ENCODE measurements at regions not wholly inside any gene's neighbourhood (a gene's known extent, or its start where the extent isn't known, plus 50 kb on each side); places are given as distances from the start of the nearest gene placed in this dataset.

DNA sequence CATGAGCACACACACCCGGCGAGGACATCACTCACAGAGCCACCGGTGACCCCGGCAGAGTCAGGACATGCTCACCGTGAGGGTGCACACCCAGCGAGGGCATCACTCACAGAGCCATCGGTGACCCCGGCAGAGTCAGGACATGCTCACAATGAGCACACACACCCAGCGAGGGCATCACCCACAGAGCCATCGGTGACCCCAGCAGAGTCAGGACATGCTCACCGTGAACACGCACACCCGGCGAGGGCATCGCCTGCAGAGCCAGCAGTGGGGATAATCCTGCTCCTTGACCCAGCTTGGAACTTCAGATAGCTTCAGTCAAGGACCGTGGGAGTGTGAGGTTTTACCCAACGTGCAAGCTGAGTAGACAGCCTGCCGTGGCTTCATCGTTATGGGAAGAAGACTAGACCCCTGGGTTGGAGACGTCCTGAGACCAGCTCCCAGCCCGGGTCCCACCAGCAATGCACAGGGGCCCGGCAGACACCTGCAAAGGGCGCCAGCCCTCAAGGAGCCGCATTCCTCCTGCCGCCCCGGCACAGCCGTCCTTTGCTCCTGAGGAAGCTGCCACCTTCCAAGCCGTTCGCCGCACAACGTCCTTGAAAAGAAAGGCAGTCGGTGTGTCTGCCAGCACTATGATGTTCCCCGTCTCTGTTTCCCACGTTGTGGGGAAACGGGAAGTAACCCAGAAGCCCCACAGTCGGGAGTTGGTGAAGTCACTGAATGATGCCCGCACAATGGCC, 192.3 kb downstream of the DLL1 start:
- intact Hi-C loops (cut with micrococcal nuclease): no loop called here
- WGBS (ENCODE audit: insufficient coverage): 92% methylated on average over 37 of the region's 37 CpGs

DNA sequence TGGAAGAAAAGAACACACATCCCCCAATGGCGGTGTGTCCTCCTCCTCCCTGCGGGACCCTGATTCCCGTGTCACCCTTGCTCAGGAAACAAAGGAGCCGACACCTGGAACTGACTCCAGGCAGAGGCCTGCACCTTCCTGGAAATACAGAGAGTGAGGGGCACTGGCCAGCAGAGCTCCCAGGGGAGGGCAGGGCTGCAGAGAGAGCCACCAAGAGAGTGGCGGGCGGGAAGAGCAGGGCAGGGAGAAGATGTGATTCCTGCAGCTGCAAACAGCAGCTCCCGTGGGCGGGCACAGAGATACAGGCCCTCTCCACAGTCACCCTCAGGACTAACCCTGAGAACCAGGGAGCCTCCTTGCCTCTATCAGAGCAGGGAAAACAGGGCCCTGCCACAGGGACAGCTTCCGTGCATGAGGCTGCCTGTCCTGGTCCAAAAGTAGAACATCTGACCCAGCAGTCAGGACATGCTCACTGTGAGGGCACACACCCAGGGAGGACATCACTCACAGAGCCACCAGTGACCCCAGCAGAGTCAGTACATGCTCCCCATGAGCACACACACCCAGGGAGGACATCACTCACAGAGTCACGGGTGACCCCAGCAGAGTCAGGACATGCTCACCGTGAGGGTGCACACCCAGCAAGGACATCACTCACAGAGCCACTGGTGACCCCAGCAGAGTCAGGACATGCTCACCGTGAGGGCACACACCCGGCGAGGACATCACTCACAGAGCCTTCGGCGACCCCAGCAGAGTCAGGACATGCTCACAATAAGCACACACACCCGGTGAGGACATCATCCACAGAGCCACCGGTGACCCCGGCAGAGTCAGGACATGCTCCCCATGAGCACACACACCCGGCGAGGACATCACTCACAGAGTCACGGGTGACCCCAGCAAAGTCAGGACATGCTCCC, 193.1 kb downstream of the DLL1 start:
- H3K9me3 ChIP-seq (replicated peaks in 1 of 2; ENCODE audit: control insufficient read depth in 1 of 2, insufficient read depth in 1 of 2, low read length in 2 of 2): peaks cover 0 to 12% of the 10 kb centered on the region in 2 donors
- H3K4me1 ChIP-seq (ENCODE audit: control insufficient read depth in 1 of 2, insufficient read depth in 2 of 2, low read length in 2 of 2): no peaks in the 10 kb centered on the region
- H3K79me2 ChIP-seq (ENCODE audit: insufficient read depth, low read length): no peaks in the 10 kb centered on the region
- no peaks in the 10 kb centered on the region for H3K27me3 ChIP-seq (ENCODE audit: control insufficient read depth in 2 of 2, insufficient read depth in 2 of 2, low read length in 2 of 2)
- no peak overlapping the region for H3K27ac ChIP-seq (ENCODE audit: low read depth in 1 of 2, low read length in 2 of 2)
- H2AFZ ChIP-seq (ENCODE audit: insufficient read depth, low read depth, low read length, poor library complexity, severe bottlenecking): no peak overlapping the region
- H3K4me3 ChIP-seq (replicated peaks in 1 of 3; ENCODE audit: low read depth in 2 of 3, low read length in 3 of 3): no peak overlapping the region
- Mint-ChIP-seq H3K9me3 (peaks cover 6 to 16% (median 8%) of the 10 kb centered on the region in 7 donors), H3K4me1 (no peaks in the 10 kb centered on the region), H3K27ac (peak overlapping the region in 1 of 7 donors; percentile 10), H3K36me3 (no peaks in the 10 kb centered on the region), H3K27me3 (ENCODE audit: low read depth in 3 of 3) (peaks cover 11 to 32% (median 16%) of the 10 kb centered on the region in 3 donors), H3K4me3 (no peak overlapping the region)
- TF ChIP-seq, protein P1, sequence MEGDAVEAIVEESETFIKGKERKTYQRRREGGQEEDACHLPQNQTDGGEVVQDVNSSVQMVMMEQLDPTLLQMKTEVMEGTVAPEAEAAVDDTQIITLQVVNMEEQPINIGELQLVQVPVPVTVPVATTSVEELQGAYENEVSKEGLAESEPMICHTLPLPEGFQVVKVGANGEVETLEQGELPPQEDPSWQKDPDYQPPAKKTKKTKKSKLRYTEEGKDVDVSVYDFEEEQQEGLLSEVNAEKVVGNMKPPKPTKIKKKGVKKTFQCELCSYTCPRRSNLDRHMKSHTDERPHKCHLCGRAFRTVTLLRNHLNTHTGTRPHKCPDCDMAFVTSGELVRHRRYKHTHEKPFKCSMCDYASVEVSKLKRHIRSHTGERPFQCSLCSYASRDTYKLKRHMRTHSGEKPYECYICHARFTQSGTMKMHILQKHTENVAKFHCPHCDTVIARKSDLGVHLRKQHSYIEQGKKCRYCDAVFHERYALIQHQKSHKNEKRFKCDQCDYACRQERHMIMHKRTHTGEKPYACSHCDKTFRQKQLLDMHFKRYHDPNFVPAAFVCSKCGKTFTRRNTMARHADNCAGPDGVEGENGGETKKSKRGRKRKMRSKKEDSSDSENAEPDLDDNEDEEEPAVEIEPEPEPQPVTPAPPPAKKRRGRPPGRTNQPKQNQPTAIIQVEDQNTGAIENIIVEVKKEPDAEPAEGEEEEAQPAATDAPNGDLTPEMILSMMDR (IDR thresholded peaks at IDR 0.05): no peak
- H3K4me2 ChIP-seq (replicated peaks; ENCODE audit: extremely low read depth, low read length, poor library complexity, severe bottlenecking): no peak overlapping the region
- DNase-seq: no peak
- no peak overlapping the region for H3K9ac ChIP-seq (ENCODE audit: insufficient read depth, low read length, poor library complexity, severe bottlenecking)
- H4K20me1 ChIP-seq (ENCODE audit: insufficient read depth, low read length): no peaks in the 10 kb centered on the region
- no peaks in the 10 kb centered on the region for H3K36me3 ChIP-seq (replicated peaks in 1 of 2; ENCODE audit: control insufficient read depth in 1 of 2, insufficient read depth in 2 of 2, low read length in 2 of 2)
- WGBS (ENCODE audit: insufficient coverage): 82% methylated on average over 17 of the region's 22 CpGs
- intact Hi-C loops (cut with micrococcal nuclease): no loop called here

More for the DNA sequence above, 192.3 kb downstream of the DLL1 start:
- H3K4me1 Mint-ChIP-seq: no peaks in the 10 kb centered on the region
- no peak overlapping the region for H3K4me3 Mint-ChIP-seq
- H3K4me3 ChIP-seq (replicated peaks in 1 of 3; ENCODE audit: low read depth in 2 of 3, low read length in 3 of 3): no peak overlapping the region
- H3K9ac ChIP-seq (ENCODE audit: insufficient read depth, low read length, poor library complexity, severe bottlenecking): no peak overlapping the region
- TF ChIP-seq, protein P1 (IDR thresholded peaks at IDR 0.05): no peak
- H3K27ac ChIP-seq (ENCODE audit: low read depth in 1 of 2, low read length in 2 of 2): no peak overlapping the region
- no peaks in the 10 kb centered on the region for H3K4me1 ChIP-seq (ENCODE audit: control insufficient read depth in 1 of 2, insufficient read depth in 2 of 2, low read length in 2 of 2)
- H3K36me3 ChIP-seq (replicated peaks in 1 of 2; ENCODE audit: control insufficient read depth in 1 of 2, insufficient read depth in 2 of 2, low read length in 2 of 2): no peaks in the 10 kb centered on the region
- H3K27me3 ChIP-seq (ENCODE audit: control insufficient read depth in 2 of 2, insufficient read depth in 2 of 2, low read length in 2 of 2): no peaks in the 10 kb centered on the region
- no peak overlapping the region for H3K27ac Mint-ChIP-seq
- no peaks in the 10 kb centered on the region for H4K20me1 ChIP-seq (ENCODE audit: insufficient read depth, low read length)
- H3K9me3 ChIP-seq (replicated peaks in 1 of 2; ENCODE audit: control insufficient read depth in 1 of 2, insufficient read depth in 1 of 2, low read length in 2 of 2): peaks cover 0 to 12% of the 10 kb centered on the region in 2 donors
- H3K36me3 Mint-ChIP-seq: no peaks in the 10 kb centered on the region
- no peaks in the 10 kb centered on the region for H3K79me2 ChIP-seq (ENCODE audit: insufficient read depth, low read length)
- H3K27me3 Mint-ChIP-seq (ENCODE audit: low read depth in 3 of 3): peaks cover 11 to 32% (median 16%) of the 10 kb centered on the region in 3 donors
- no peak overlapping the region for H2AFZ ChIP-seq (ENCODE audit: insufficient read depth, low read depth, low read length, poor library complexity, severe bottlenecking)
- H3K4me2 ChIP-seq (replicated peaks; ENCODE audit: extremely low read depth, low read length, poor library complexity, severe bottlenecking): no peak overlapping the region
- DNase-seq: no peak
- peaks cover 6 to 16% (median 8%) of the 10 kb centered on the region in 7 donors for H3K9me3 Mint-ChIP-seq

Data from CD14-positive monocyte (primary cell).